K562 (cell line): ENCODE measurements at regions not wholly inside any gene's neighbourhood (a gene's known extent, or its start where the extent isn't known, plus 50 kb on each side); places are given as distances from the start of the nearest gene placed in this dataset.

Source experiments
- ARID3B ChIP-seq: fragments of 250-450 bp; sonication (Bioruptor Pico); IDR thresholded peaks from 2 replicates; pipeline ENCODE4 v1.4.0; 2020; ENCODE audit warnings: borderline replicate concordance
- CREB1 ChIP-seq, 2 experiments: sonication (generic) in 1 of 2; formaldehyde crosslinking in 1 of 2; IDR thresholded peaks; 2 replicates each; pipeline versions ENCODE4 v1.6.1 to v1.8.0; 2012 to 2022; ENCODE audit warnings: inconsistent platforms in 1 of 2, mild to moderate bottlenecking in 1 of 2, missing genetic modification reagents in 1 of 2, moderate library complexity in 1 of 2
- E2F1 ChIP-seq: sonication (generic); formaldehyde crosslinking; IDR thresholded peaks from 2 replicates; pipeline ENCODE4 v1.8.1; 2023; ENCODE audit warnings: mild to moderate bottlenecking, missing genetic modification reagents, moderate library complexity
- E2F3 ChIP-seq: fragments of 250-450 bp; sonication (Bioruptor Pico); IDR thresholded peaks from 2 replicates; pipeline ENCODE4 v1.4.0; 2020; ENCODE audit warnings: mild to moderate bottlenecking
- E2F6 ChIP-seq, 2 experiments: IDR thresholded peaks; 2 replicates each; pipeline ENCODE4 v1.6.1; 2011; ENCODE audit warnings: borderline replicate concordance in 1 of 2, control low read depth in 1 of 2, low read depth in 1 of 2, low read length in 1 of 2, mild to moderate bottlenecking in 1 of 2, mixed read lengths in 1 of 2, moderate library complexity in 1 of 2; ENCODE audit not compliant: insufficient read depth in 1 of 2, insufficient read length in 1 of 2, poor library complexity in 1 of 2, severe bottlenecking in 1 of 2; ENCODE audit errors: extremely low read depth in 1 of 2
- ELK3 ChIP-seq: fragments of 450-650 bp; formaldehyde crosslinking; IDR thresholded peaks from 2 replicates; pipeline ENCODE4 v1.4.0; 2020; ENCODE audit warnings: mild to moderate bottlenecking
- MAFK ChIP-seq: IDR thresholded peaks from 2 replicates; pipeline ENCODE4 v1.6.1; 2011; ENCODE audit warnings: low read length, improper control_type of control experiment
- NR4A1 ChIP-seq, 2 experiments: fragments of 250-450 bp in 1 of 2; fragments of 450-650 bp in 1 of 2; sonication (Bioruptor Pico) in 1 of 2; IDR thresholded peaks; 2 replicates each; pipeline versions ENCODE4 v1.4.0 to v1.6.1; 2016 to 2020; ENCODE audit warnings: mild to moderate bottlenecking in 2 of 2, missing compliant biosample characterization in 1 of 2, missing genetic modification characterization in 1 of 2, moderate library complexity in 1 of 2
- TCF15 ChIP-seq: fragments of 250-450 bp; sonication (Bioruptor Pico); IDR thresholded peaks from 2 replicates; pipeline ENCODE4 v1.8.0; 2022; ENCODE audit warnings: moderate library complexity, mild to moderate bottlenecking, inconsistent platforms
- UBTF ChIP-seq, 2 experiments: IDR thresholded peaks; 2 replicates each; pipeline ENCODE4 v1.6.1; 2012; ENCODE audit warnings: improper control_type of control experiment in 2 of 2, low read depth in 2 of 2, low read length in 2 of 2, borderline replicate concordance in 1 of 2
- ZNF282 ChIP-seq: sonication (generic); formaldehyde crosslinking; IDR thresholded peaks from 2 replicates; pipeline ENCODE4 v1.8.1; 2023; ENCODE audit warnings: missing genetic modification reagents
- ZNF41 ChIP-seq: fragments of 250-450 bp; sonication (Bioruptor Pico); conservative IDR thresholded peaks from 2 replicates; pipeline ENCODE4 v1.4.0; 2020; ENCODE audit warnings: mild to moderate bottlenecking
- ZNF507 ChIP-seq: conservative IDR thresholded peaks from 2 replicates; pipeline ENCODE4 v1.6.1; 2017; ENCODE audit warnings: missing genetic modification characterization, missing compliant biosample characterization

- TF ChIP-seq UBTF (IDR thresholded peaks at IDR 0.05; ENCODE audit: borderline replicate concordance in 1 of 2, low read depth in 2 of 2, low read length in 2 of 2), result no peak
- TF ChIP-seq MAFK, result no peak
- TF ChIP-seq E2F1 (CRISPR knock-in tag), result no peak
- TF ChIP-seq ZNF41 (CRISPR knock-in tag), result no peak
- TF ChIP-seq ARID3B (CRISPR knock-in tag), result no peak
- no peak for TF ChIP-seq E2F6 (IDR thresholded peaks at IDR 0.05; ENCODE audit: borderline replicate concordance in 1 of 2, extremely low read depth in 1 of 2, insufficient read depth in 1 of 2, insufficient read length in 1 of 2, low read depth in 1 of 2, low read length in 1 of 2, poor library complexity in 1 of 2, severe bottlenecking in 1 of 2)
- no peak for TF ChIP-seq E2F3
- TF ChIP-seq NR4A1 (CRISPR knock-in tag; IDR thresholded peaks at IDR 0.05), result no peak
- no peak for TF ChIP-seq NR4A1 (tag; IDR thresholded peaks at IDR 0.05)
- no peak for TF ChIP-seq TCF15
- TF ChIP-seq ELK3 (CRISPR knock-in tag), result no peak
- no peak for TF ChIP-seq ZNF282 (CRISPR knock-in tag)
- TF ChIP-seq ZNF507 (tag), result no peak
- TF ChIP-seq CREB1 (IDR thresholded peaks at IDR 0.05), result no peak
- TF ChIP-seq CREB1 (CRISPR knock-in tag; IDR thresholded peaks at IDR 0.05), result no peak
- TF ChIP-seq, all 486 proteins: peak for 0
These were observed 71.8 kb downstream of the CMPK2 start (continued) for GRCh38 chr2:6793913-6794312.
